ENCODE measurements at regions not wholly inside any gene's neighbourhood (a gene's known extent, or its start where the extent isn't known, plus 50 kb on each side); places are given as distances from the start of the nearest gene placed in this dataset.

DNA sequence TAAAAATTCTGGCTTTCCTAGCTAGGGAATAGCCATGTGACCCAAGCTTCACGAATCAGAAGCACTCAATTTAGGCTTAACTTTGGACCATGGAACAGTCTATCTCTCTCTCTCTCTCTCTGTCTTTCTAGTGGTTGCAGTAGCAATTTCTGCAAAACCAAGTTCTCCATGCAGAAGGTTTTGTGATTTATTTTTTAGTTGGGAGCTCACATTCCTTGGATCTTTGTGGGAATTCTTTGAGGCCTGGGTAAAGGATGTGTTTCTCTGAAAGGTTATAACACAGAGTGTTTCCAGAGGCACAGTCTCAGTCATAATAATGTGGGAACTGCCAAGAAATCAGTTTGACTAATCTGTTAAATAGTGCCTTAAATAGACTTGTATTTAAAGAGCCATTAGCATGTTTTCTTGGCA is 112.3 kb upstream of the COL11A1 start:
- intact Hi-C loops (cut with DNase I; ENCODE audit: low total_unique reads), result no loop called here
- DNase-seq (ENCODE audit: low spot score in 2 of 2), result no peak
- H3K4me3 ChIP-seq (ENCODE audit: low read depth, poor library complexity, severe bottlenecking), result no peak overlapping the region
- WGBS, 2 donors, result 54 to 64% methylated on average over 1 of the region's 1 CpG
- no peak for TF ChIP-seq POLR2A (IDR thresholded peaks at IDR 0.05)
- TF ChIP-seq, protein P1, sequence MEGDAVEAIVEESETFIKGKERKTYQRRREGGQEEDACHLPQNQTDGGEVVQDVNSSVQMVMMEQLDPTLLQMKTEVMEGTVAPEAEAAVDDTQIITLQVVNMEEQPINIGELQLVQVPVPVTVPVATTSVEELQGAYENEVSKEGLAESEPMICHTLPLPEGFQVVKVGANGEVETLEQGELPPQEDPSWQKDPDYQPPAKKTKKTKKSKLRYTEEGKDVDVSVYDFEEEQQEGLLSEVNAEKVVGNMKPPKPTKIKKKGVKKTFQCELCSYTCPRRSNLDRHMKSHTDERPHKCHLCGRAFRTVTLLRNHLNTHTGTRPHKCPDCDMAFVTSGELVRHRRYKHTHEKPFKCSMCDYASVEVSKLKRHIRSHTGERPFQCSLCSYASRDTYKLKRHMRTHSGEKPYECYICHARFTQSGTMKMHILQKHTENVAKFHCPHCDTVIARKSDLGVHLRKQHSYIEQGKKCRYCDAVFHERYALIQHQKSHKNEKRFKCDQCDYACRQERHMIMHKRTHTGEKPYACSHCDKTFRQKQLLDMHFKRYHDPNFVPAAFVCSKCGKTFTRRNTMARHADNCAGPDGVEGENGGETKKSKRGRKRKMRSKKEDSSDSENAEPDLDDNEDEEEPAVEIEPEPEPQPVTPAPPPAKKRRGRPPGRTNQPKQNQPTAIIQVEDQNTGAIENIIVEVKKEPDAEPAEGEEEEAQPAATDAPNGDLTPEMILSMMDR (IDR thresholded peaks at IDR 0.05), result no peak

DNA sequence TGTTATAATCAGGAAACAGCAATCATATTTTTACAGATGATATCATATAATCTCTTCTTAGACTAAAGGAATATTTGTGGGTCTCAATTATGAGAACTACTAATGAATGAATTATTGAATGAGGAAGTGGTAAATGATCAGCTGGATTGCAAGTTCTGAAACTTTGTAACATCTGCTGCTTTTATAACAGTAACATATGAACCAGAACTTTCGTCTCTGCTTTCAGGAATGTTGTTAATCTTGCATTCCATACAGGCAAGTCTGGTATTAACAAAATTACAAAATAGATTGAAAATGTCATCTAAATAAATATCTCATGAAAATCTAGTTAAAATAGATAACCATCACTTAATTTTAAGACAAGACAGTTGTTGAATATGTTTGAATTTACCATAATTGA is 110.5 kb upstream of the COL11A1 start:
- no peak overlapping the region for H3K4me3 ChIP-seq (ENCODE audit: low read depth, poor library complexity, severe bottlenecking)
- intact Hi-C loops (cut with DNase I; ENCODE audit: low total_unique reads), result no loop called here
- no peak for DNase-seq (ENCODE audit: low spot score in 2 of 2)
- TF ChIP-seq, protein P1 (IDR thresholded peaks at IDR 0.05), result no peak
- no peak for TF ChIP-seq POLR2A (IDR thresholded peaks at IDR 0.05)
- 28 to 30% methylated on average over 1 of the region's 1 CpG for WGBS, 2 donors

DNA sequence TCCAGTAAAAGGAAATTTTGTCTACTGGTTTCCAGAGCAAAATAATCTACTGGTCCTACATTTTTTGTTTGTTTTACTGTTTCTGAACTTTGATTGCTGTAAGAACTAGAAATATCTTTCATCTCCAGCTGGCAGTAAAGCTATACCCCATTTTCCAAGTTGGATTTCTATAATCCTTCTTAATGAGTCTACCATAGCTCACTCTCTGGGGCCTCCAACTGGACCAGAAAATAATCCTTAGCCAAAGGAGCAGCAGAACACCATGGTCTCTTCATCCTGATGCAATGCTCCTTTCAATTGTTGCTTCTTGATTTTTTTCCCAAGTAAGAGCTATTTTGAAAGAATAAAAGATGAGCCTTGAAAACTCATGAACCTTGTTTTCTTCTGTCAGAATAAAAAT is 110.0 kb upstream of the COL11A1 start:
- DNase-seq (ENCODE audit: low spot score in 2 of 2), result no peak
- H3K4me3 ChIP-seq (ENCODE audit: low read depth, poor library complexity, severe bottlenecking), result no peak overlapping the region
- intact Hi-C loops (cut with DNase I; ENCODE audit: low total_unique reads), result no loop called here
- TF ChIP-seq, protein P1 (IDR thresholded peaks at IDR 0.05), result no peak
- no peak for TF ChIP-seq POLR2A (IDR thresholded peaks at IDR 0.05)

DNA sequence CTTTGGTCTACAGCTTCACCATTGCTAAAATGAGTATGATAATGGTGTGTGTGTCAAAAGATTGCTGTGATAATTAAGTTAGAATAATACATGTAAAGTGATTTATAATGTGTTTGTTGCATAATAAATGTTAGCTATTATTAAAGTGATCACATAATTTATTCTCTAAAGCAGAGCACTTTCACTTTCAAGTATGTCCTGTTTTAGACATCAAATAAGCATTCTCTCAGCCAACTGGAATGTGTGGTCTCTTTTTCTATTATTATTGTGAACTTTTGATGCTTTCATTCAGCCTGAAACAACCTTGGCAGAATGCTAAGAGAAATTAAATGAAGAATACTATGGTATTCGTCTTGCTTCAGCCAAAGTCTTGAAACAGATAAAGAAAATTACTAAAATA is 102.8 kb upstream of the COL11A1 start:
- DNase-seq (ENCODE audit: low spot score in 2 of 2), result no peak
- intact Hi-C loops (cut with DNase I; ENCODE audit: low total_unique reads), result no loop called here
- H3K4me3 ChIP-seq (ENCODE audit: low read depth, poor library complexity, severe bottlenecking), result no peak overlapping the region
- TF ChIP-seq POLR2A (IDR thresholded peaks at IDR 0.05), result no peak
- TF ChIP-seq, protein P1 (IDR thresholded peaks at IDR 0.05), result no peak
- WGBS, 2 donors, result 10 to 30% methylated on average over 1 of the region's 1 CpG

DNA sequence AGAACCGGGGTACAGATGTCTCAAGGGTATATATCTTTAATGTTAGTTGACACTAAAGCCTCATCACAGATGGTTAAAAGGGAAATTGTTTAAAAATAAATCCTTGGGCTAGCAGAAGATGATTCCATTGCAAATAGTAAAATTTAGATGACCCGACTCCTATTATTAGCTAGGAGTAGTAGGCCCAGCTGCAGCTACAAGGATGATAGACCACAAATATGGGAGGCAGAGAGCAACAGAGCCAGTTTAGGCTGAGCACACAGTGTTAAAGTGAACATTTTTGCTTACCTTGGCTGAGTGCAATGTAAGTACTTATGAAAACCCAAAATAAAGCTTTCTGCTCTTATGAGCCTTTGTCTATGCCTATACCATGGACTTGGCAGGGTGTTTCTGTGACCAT is 100.5 kb upstream of the COL11A1 start:
- H3K4me3 ChIP-seq (ENCODE audit: low read depth, poor library complexity, severe bottlenecking), result no peak overlapping the region
- intact Hi-C loops (cut with DNase I; ENCODE audit: low total_unique reads), result no loop called here
- 69 to 82% methylated on average over 2 of the region's 2 CpGs for WGBS, 2 donors
- TF ChIP-seq, protein P1 (IDR thresholded peaks at IDR 0.05), result no peak
- TF ChIP-seq POLR2A (IDR thresholded peaks at IDR 0.05), result no peak
- no peak for DNase-seq (ENCODE audit: low spot score in 2 of 2)

DNA sequence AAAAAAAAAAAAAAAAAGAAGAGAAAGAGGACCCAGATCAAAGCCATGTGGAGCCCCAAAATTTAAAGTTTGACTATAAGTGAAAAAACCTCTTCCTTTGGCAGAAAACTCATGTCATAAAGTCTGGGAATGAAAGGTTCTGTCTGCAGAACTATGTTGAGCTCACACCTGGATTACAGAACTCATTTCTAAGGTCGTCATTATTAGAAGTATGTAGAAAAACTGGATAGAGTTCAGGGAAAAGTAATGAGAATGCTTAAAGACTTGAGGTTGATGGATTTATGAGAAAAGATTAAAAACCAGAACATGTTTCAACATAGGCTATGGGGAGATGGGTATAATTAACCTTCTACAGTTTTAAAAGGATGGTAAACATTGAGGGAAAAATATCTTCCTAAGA is 90.7 kb upstream of the COL11A1 start:
- no peak for DNase-seq (ENCODE audit: low spot score in 2 of 2)
- TF ChIP-seq, protein P1 (IDR thresholded peaks at IDR 0.05), result no peak
- no peak for TF ChIP-seq POLR2A (IDR thresholded peaks at IDR 0.05)
- intact Hi-C loops (cut with DNase I; ENCODE audit: low total_unique reads), result no loop called here
- 18 to 31% methylated on average over 1 of the region's 1 CpG for WGBS, 2 donors
- no peak overlapping the region for H3K4me3 ChIP-seq (ENCODE audit: low read depth, poor library complexity, severe bottlenecking)
